ENCODE measurements at regions not wholly inside any gene's neighbourhood (a gene's known extent, or its start where the extent isn't known, plus 50 kb on each side); places are given as distances from the start of the nearest gene placed in this dataset.
"Not testable (repeated sequence)": the region's sequence is repeated elsewhere in the genome, so short reads cannot be mapped to it uniquely, and the experiment has no call there.

DNA sequence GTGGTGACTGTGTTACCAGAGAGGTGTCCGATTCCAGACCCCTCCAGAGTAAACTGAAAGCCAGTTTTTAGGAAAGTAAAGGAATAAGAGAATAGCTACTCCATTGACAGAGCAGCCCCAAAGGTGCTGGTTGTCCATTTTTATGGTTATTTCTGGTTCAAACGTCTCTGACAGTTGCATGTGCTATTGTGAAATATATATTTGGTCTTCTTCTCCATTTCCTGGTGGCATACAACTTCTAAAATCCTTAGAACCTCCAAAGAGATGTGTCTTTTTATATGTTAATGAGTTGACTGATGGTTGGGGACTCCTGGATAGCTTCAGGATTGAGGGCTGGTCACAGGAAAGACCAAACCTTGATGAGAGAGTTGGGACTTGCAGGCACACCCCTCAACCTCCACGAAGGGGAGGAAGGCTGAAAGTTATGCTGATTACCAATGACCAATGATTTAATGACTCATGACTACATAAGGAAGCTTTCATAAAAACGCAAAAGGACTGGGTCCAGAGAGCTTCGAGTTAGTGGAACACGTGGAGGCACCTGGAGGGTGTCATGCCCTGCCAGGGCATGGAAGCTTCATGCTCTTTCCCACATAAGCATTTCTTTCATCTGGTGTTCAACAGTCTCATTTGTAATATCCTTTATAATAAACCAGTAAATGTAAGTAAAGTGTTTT is 100.7 kb downstream of the SLC16A1 start:
- no peak for DNase-seq (ENCODE audit: low spot score)

- not testable (repeated sequence) for DNase-seq (ENCODE audit: low spot score)
Measured at GRCh38 chr1:112854368-112854984, 101.5 kb downstream of the SLC16A1 start.

DNA sequence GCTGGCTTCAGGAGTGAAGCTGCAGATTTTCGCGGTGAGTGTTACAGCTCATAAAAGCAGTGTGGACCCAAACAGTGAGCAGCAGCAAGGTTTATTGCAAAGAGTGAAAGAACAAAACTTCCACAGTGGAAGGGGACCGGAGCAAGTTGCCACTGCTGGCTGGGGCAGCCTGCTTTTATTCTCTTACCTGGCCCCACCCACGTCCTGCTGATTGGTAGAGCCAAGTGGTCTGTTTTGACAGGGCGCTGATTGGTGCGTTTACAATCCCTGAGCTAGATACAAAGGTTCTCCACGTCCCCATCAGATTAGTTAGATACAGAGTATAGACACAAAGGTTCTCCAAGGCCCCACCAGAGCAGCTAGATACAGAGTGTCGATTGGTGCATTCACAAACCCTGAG is 102.1 kb downstream of the SLC16A1 start:
- DNase-seq (ENCODE audit: low spot score), result not testable (repeated sequence)

GRCh38 chr1:112852934-112853333 is 103.1 kb downstream of the SLC16A1 start:
- no peak for DNase-seq (ENCODE audit: low spot score)

GRCh38 chr1:112852276-112852675 is 103.7 kb downstream of the SLC16A1 start:
- DNase-seq (ENCODE audit: low spot score), result no peak

DNA sequence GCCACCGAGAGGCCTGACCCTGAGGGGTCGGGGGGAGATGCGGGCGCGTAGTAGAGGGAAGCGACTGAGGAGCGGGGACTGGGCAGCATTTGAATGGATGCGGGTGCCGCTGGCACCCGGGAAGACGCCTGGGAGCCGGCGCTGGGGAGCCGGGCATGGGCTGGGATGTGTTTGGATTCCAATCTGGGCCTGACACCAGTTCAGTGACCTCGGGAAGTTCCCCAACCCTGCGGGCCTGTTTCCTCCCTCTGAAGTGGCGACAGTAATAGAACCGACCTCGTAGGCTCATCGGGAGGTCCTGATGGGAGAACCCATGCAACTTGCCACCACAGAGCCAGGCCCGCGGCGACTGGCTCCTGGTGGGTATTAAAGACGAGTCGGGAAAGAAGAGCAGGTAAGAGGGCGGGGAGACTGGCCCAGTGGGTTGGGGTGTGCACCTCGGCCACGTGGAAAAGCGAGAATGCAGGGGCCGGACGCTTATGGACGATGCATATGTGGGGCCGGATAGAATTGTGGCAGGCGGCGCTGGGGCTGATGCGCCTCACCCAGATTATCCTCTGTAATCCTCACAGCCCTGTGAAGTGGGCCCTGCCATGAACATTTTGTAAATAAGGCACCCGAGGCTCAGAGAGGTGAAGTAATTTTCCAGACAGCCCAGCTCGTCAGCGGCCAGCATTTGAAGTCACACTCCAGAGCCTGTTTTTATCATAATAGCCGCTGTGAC is 105.8 kb downstream of the SLC16A1 start:
- DNase-seq (ENCODE audit: low spot score), result peak; percentile 22

DNA sequence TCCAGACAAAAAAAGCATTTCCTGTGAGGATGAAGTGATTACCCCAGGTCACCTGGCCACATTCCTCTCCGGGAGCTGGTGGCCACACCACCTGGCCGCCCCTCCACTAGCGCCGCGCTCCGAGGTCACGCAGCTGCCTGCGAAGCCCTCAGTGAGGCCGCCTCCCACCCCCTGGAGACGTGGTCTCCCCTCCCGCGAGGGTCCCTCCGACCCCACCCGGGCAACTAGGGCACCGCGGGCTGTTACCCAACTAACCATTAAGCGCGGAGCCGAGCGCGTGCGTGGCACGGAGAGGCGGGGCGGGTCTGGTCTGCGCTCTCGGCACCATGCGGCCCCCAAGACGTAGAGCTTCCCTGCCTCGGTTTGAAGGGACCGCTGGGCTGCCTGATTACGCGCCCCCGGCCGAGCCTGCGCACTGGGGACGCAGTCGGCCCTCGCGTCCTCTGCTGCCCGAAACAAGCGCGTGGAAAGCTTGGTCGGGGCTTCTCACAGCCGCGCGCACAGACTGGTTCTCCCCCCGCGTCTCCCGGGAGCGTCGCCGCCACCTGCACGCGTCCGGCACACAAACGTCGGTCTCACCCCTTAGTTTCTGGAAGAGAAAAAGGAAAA is 106.5 kb downstream of the SLC16A1 start:
- peak; percentile 73 for DNase-seq (ENCODE audit: low spot score)

- DNase-seq (ENCODE audit: low spot score), result no peak
Measured at GRCh38 chr1:112841825-112842224, 114.2 kb downstream of the SLC16A1 start.

GRCh38 chr1:112840631-112841624 is 115.1 kb downstream of the SLC16A1 start:
- DNase-seq (ENCODE audit: low spot score), result no peak

- no peak for DNase-seq (ENCODE audit: low spot score)
Measured at GRCh38 chr1:112836642-112837041, 119.4 kb downstream of the SLC16A1 start.

DNA sequence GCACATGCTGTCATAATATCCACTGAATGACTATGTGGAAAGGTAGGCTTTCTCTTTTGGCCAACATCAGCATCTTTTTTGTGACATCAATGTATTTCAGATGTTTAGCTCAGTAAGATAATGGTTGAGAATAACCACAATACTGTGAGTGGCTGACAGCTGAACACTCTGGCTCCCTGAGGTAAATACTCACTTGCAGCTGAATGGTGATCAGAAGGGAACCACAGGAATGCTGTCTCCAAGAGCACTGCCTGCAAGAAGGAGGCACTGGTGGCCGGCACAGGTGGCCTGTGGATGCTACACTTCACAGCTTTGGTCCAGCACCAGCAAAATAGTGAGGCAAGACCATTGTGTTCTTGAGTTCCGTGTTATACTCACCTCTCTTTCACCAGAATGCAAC is 118.7 kb upstream of the PPM1J start:
- no peak for DNase-seq (ENCODE audit: low spot score)

DNA sequence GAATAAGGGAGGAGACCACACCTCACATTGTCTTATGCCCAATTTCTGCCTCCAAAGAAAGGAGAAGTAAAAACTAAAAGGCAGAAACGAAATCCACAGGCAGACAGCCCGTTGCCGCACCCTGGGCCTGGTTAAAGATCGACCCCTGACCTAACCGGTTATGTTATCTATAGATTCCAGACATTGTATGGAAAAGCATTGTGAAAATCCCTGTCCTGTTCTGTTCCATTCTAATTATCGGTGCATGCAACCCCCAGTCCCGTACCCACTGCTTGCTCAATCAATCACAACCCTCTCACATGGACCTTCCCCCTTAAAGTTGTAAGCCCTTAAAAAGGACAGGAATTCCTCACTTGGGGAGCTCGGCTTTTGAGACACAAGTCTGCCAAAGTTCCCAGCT is 117.1 kb upstream of the PPM1J start:
- not testable (repeated sequence) for DNase-seq (ENCODE audit: low spot score)

DNA sequence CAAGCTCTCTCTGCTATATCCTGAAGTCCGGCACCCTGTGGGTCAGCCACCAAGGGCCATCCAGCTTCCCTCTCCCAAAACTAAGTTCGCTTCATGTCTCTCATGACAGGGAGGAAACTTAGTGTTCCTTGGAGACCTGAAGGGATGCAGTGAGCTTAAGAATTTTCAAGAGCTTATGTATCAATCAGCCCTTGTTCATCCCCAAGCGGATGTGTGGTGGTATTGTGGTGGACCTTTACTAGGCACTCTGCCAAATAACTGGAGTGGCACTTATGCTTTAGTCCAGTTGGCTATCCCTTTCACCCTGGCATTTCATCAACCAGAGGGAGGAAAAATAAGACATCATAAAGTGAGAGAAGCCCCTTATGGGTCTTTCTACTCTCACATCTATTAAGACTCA is 114.6 kb upstream of the PPM1J start:
- DNase-seq (ENCODE audit: low spot score), result not testable (repeated sequence)

- DNase-seq (ENCODE audit: low spot score), result no peak
Measured at GRCh38 chr1:112828716-112829115, 113.6 kb upstream of the PPM1J start.

DNA sequence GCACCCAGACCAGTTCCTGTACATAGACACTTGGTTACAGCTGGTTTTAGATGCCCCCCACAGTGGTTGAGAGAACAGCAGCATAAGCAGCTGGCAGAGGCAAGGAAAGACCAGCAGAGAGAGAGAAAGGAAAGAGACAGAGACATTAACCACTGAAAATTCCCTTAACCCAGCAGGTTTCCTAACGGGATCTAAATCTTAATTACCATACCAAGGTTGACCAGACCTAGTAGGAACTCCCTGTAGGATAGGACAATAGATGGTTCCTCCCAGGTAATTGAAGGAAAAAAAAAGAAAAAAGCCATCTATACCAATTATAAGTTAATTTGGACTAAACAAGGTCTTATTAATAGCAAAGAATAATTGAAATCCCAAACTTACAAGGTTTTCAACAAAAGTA is 112.3 kb upstream of the PPM1J start:
- DNase-seq (ENCODE audit: low spot score), result not testable (repeated sequence)

DNA sequence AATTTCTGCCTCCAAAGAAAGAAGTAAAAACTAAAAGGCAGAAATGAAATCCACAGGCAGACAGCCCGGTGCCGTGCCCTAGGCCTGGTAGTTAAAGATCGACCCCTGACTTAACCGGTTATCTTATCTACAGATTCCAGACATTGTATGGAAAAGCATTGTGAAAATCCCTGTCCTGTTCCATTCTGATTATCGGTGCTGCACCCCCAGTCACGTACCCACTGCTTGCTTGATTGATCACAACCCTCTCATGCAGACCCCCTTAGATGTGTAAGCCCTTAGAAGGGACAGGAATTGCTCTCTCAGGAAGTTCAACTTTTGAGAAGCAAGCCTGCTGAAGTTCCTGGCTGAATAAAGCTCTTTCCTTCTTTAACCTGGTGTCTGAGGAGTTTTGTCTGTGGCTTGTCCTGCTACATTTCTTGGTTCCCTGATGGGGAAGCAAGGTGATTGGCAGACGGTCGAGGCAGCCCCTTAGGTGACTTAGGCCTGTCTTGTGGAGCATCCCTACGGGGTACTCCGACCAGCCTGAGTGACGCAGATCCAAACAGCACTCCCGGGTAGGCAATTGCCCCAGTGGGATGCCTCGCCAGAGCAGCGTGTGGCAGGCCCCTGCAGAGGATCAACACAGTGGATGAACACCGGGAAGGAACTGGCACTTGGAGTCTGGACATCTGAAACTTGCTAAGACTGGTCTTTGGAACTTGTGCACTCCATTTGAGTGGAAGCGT is 111.2 kb upstream of the PPM1J start:
- no peak for DNase-seq (ENCODE audit: low spot score)

DNA sequence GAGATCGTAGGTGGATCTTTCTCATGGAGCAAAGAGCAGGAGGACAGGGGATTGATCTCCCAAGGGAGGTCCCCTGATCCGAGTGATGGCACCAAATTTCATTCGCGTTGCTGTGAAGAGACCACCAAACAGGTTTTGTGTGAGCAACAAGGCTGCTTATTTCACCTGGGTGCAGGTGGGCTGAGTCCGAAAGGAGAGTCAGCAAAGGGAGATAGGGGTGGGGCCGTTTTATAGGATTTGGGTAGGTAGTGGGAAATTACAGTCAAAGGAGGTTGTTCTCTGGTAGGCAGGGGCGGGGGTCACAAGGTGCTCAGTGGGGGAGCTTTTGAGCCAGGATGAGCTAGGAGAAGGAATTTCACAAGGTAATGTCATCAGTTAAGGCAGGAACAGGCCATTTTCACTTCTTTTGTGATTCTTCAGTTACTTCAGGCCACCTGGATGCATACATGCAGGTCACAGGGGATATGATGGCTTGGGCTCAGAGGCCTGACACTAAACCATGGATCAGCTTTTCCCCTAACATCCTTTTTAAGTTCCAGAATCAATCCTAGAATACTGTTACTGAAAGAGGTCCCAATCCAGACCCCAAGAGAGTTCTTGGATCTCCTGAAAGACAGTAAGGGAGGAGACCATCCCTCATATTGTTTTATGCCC is 110.6 kb upstream of the PPM1J start:
- DNase-seq (ENCODE audit: low spot score), result not testable (repeated sequence)

- DNase-seq (ENCODE audit: low spot score), result not testable (repeated sequence)
Measured at GRCh38 chr1:112825075-112825474, 109.9 kb upstream of the PPM1J start.

- DNase-seq (ENCODE audit: low spot score), result not testable (repeated sequence)
Measured at GRCh38 chr1:112821307-112822063, 106.4 kb upstream of the PPM1J start.

Measured in GM03348 (cell line).